GM04503 (cell line): ENCODE measurements at regions not wholly inside any gene's neighbourhood (a gene's known extent, or its start where the extent isn't known, plus 50 kb on each side); places are given as distances from the start of the nearest gene placed in this dataset.
"Not testable (repeated sequence)": the region's sequence is repeated elsewhere in the genome, so short reads cannot be mapped to it uniquely, and the experiment has no call there.

ENCODE experiments used
- DNase-seq: peaks from one replicate; pipeline ENCODE4 v3.0.0-alpha.2; 2012; ENCODE audit warnings: low read depth

- DNase-seq: no peak
Observed at GRCh38 chr2:5618271-5618670, 73.9 kb upstream of the SOX11 start.

- not testable (repeated sequence) for DNase-seq
Observed at GRCh38 chr2:5625556-5626065, 66.6 kb upstream of the SOX11 start.

- not testable (repeated sequence) for DNase-seq
Observed at GRCh38 chr2:5628484-5628883, 63.7 kb upstream of the SOX11 start.

DNA sequence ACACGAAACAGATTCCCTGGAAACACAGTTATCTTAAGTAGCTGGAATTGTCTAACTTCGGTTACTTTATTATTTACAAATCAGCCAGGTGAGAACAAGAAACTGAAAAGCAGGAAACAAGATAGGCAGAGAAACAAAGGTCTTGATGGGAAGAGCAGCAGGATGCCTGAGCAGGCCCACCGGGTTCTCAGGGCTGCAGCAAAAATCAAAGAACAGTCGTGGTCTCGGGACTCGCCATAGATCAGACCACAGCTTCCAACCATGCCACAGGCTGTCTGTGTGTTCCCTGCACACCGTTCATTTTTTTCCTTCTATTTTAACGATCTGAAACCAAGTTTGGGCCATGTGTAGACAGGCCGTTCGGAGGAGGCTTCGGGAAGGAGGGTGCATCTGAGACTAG is 62.7 kb upstream of the SOX11 start:
- DNase-seq: not testable (repeated sequence)

DNA sequence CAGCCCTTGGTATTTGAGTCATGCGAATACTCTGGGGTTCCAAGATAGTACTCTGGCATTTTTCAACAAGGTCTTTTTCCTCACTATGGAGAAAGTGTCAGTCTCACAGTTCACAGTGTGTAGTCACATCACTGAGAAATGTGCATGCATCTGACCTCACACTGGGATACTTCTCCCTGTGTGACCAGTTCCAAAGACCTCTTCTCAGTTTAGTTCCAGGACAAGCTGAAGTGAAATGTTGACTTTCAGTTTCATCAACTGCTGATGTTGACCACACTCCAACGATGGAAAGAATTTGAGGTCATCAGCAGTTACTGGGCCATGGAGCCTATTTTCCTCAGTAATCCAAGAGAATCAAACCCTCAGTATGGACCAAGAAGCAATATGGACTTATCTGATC is 55.1 kb upstream of the SOX11 start:
- DNase-seq: not testable (repeated sequence)
